Heart left ventricle (tissue), 13 donors: ENCODE measurements at regions not wholly inside any gene's neighbourhood (a gene's known extent, or its start where the extent isn't known, plus 50 kb on each side); places are given as distances from the start of the nearest gene placed in this dataset.
"Not testable (repeated sequence)": the region's sequence is repeated elsewhere in the genome, so short reads cannot be mapped to it uniquely, and the experiment has no call there.

Experiments used
- POLR2A ChIP-seq, 2 donors: fragments of 450-650 bp; IDR thresholded peaks; one replicate each; pipeline ENCODE4 v1.6.1; 2017; ENCODE audit warnings: antibody characterized with exemption in 2 of 2, mild to moderate bottlenecking in 2 of 2, moderate library complexity in 2 of 2
- TF ChIP-seq, protein P1 (sequence below), 12 donors: fragments of 200-600 bp; sonication (generic) in 4 of 12; IDR thresholded peaks; one replicate each; pipeline versions ENCODE4 v1.5.0 to v1.8.0; 2018 to 2022; ENCODE audit warnings: antibody characterized with exemption in 12 of 12, mild to moderate bottlenecking in 5 of 12
- donor health status: ischemic (EF 13 %, LVEDD 7.1; RV severe dilation, severe dysfunction).
- donor health status: DM: no; HTN: yes; CAD: no.
- donor health status: DM: no; HTN: no; CAD: no.
- donor health status: ischemic (EF 25% LVEDD 6.9; RV normal size, moderate dysfunction).
- donor health status: ischemic (EF 25% LVEDD 5.7; RV mildly dilated, moderate dysfunction).
- donor health status: ischemic (EF 35%, LVEDD 5.7; RV mildly dilated, moderate dysfunction).
- donor health status: nonischemic (EF 11% LVEDD 7.7; RV severe dilation, severe dysfunction).
- donor health status: DM: yes; HTN: yes; CAD: no.
- donor health status: PGD.
- donor health status: ischemic (EF 29% LVEDD 5.4; RV normal size, mild dysfunction).
- donor health status: nonischemic (EF 23%, LVEDD 6.1; RV moderate dilation, normal function).

- TF ChIP-seq, protein P1, sequence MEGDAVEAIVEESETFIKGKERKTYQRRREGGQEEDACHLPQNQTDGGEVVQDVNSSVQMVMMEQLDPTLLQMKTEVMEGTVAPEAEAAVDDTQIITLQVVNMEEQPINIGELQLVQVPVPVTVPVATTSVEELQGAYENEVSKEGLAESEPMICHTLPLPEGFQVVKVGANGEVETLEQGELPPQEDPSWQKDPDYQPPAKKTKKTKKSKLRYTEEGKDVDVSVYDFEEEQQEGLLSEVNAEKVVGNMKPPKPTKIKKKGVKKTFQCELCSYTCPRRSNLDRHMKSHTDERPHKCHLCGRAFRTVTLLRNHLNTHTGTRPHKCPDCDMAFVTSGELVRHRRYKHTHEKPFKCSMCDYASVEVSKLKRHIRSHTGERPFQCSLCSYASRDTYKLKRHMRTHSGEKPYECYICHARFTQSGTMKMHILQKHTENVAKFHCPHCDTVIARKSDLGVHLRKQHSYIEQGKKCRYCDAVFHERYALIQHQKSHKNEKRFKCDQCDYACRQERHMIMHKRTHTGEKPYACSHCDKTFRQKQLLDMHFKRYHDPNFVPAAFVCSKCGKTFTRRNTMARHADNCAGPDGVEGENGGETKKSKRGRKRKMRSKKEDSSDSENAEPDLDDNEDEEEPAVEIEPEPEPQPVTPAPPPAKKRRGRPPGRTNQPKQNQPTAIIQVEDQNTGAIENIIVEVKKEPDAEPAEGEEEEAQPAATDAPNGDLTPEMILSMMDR (IDR thresholded peaks at IDR 0.05) = not testable (repeated sequence)
- TF ChIP-seq POLR2A (IDR thresholded peaks at IDR 0.05) = not testable (repeated sequence)
These were observed 161.0 kb downstream of the SYT15 start for GRCh38 chr10:46739919-46740318.
